ENCODE measurements at regions not wholly inside any gene's neighbourhood (a gene's known extent, or its start where the extent isn't known, plus 50 kb on each side); places are given as distances from the start of the nearest gene placed in this dataset.
A peak's percentile ranks its signal among the peaks of the same experiment; 100 is the strongest.

- CTCF ChIA-PET = interaction anchor here (0.7 to 3.0 kb wide), 2 partner anchors 30 to 36 kb away, joined by 3 to 17 read pairs; no protein-coding TSS in a partner anchor
- Mint-ChIP-seq H3K27me3 (peaks cover 19% of the 10 kb centered on the region), H3K4me3 (no peak overlapping the region), H3K36me3 (no peaks in the 10 kb centered on the region), H3K27ac (no peak overlapping the region), H3K4me1 (ENCODE audit: low read depth) (peaks cover 4% of the 10 kb centered on the region), H3K9me3 (no peaks in the 10 kb centered on the region)
- DNase-seq = no peak
- POLR2A ChIA-PET = no interaction called here
- intact Hi-C loops (cut with micrococcal nuclease) = no loop called here
Measured at GRCh38 chr10:104577861-104578521, 63.1 kb upstream of the SORCS3 start.

GRCh38 chr10:104578671-104579070 lies 62.4 kb upstream of the SORCS3 start:
- no peaks in the 10 kb centered on the region for H3K36me3 Mint-ChIP-seq
- ChIA-PET CTCF (interaction anchor here (0.7 to 3.0 kb wide), 4 partner anchors 23 to 56 kb away, joined by 3 to 17 read pairs (median 4); no protein-coding TSS in a partner anchor), POLR2A (no interaction called here)
- no peak for DNase-seq
- H3K4me3 Mint-ChIP-seq = no peak overlapping the region
- no peak overlapping the region for H3K27ac Mint-ChIP-seq
- H3K9me3 Mint-ChIP-seq = no peaks in the 10 kb centered on the region
- H3K4me1 Mint-ChIP-seq (ENCODE audit: low read depth) = peaks cover 4% of the 10 kb centered on the region
- intact Hi-C loops (cut with micrococcal nuclease) = no loop called here
- peaks cover 19% of the 10 kb centered on the region for H3K27me3 Mint-ChIP-seq

- no peak for DNase-seq
- Mint-ChIP-seq H3K4me1 (ENCODE audit: low read depth) (peaks cover 4% of the 10 kb centered on the region), H3K27me3 (peaks cover 16% of the 10 kb centered on the region), H3K4me3 (no peak overlapping the region), H3K27ac (no peak overlapping the region), H3K36me3 (no peaks in the 10 kb centered on the region), H3K9me3 (no peaks in the 10 kb centered on the region)
- CTCF ChIA-PET = interaction anchor here (0.9 to 3.0 kb wide), 5 partner anchors 15 to 57 kb away, joined by 3 to 17 read pairs (median 4); no protein-coding TSS in a partner anchor
- POLR2A ChIA-PET = no interaction called here
- intact Hi-C loops (cut with micrococcal nuclease) = no loop called here
Measured at GRCh38 chr10:104579136-104579535, 62.0 kb upstream of the SORCS3 start.

- H3K4me1 Mint-ChIP-seq (ENCODE audit: low read depth) = peaks cover 4% of the 10 kb centered on the region
- intact Hi-C loops (cut with micrococcal nuclease) = loop anchor here (5.0 kb wide), 1 partner anchor 347 kb away; no protein-coding TSS in a partner anchor
- H3K9me3 Mint-ChIP-seq = no peaks in the 10 kb centered on the region
- H3K36me3 Mint-ChIP-seq = no peaks in the 10 kb centered on the region
- no peak overlapping the region for H3K4me3 Mint-ChIP-seq
- no peak for DNase-seq
- peaks cover 16% of the 10 kb centered on the region for H3K27me3 Mint-ChIP-seq
- ChIA-PET CTCF (interaction anchor here (0.6 to 3.0 kb wide), 11 partner anchors 9 to 174 kb away, joined by 3 to 17 read pairs (median 4); no protein-coding TSS in a partner anchor), POLR2A (no interaction called here)
- no peak overlapping the region for H3K27ac Mint-ChIP-seq
Measured at GRCh38 chr10:104580321-104580720, 60.8 kb upstream of the SORCS3 start.

- DNase-seq = peak; percentile 76
- Mint-ChIP-seq H3K9me3 (no peaks in the 10 kb centered on the region), H3K27me3 (peaks cover 16% of the 10 kb centered on the region), H3K4me3 (no peak overlapping the region), H3K27ac (no peak overlapping the region), H3K36me3 (no peaks in the 10 kb centered on the region), H3K4me1 (ENCODE audit: low read depth) (peaks cover 7% of the 10 kb centered on the region)
- intact Hi-C loops (cut with micrococcal nuclease) = loop anchor here (1.0 to 5.0 kb wide), 2 partner anchors 33 to 346 kb away; no protein-coding TSS in a partner anchor
- ChIA-PET CTCF (interaction anchor here (0.6 to 3.0 kb wide), 9 partner anchors 10 to 175 kb away, joined by 3 to 17 read pairs (median 4); no protein-coding TSS in a partner anchor), POLR2A (no interaction called here)
Measured at GRCh38 chr10:104580774-104581675, 60.1 kb upstream of the SORCS3 start.

- intact Hi-C loops (cut with micrococcal nuclease) = loop anchor here (1.0 to 5.0 kb wide), 2 partner anchors 32 to 345 kb away; no protein-coding TSS in a partner anchor
- POLR2A ChIA-PET = no interaction called here
- no peak for DNase-seq
- Mint-ChIP-seq H3K4me1 (ENCODE audit: low read depth) (peaks cover 15% of the 10 kb centered on the region), H3K27ac (no peak overlapping the region), H3K9me3 (no peaks in the 10 kb centered on the region), H3K36me3 (no peaks in the 10 kb centered on the region), H3K4me3 (no peak overlapping the region), H3K27me3 (peaks cover 16% of the 10 kb centered on the region)
- CTCF ChIA-PET = interaction anchor here (0.5 to 1.3 kb wide), 3 partner anchors 10 to 13 kb away, joined by 3 to 4 read pairs (median 3); no protein-coding TSS in a partner anchor
Measured at GRCh38 chr10:104581884-104582601, 59.0 kb upstream of the SORCS3 start.

GRCh38 chr10:104582602-104582951 lies 58.5 kb upstream of the SORCS3 start:
- intact Hi-C loops (cut with micrococcal nuclease) = loop anchor here (5.0 kb wide), 1 partner anchor 345 kb away; no protein-coding TSS in a partner anchor
- DNase-seq = no peak
- Mint-ChIP-seq H3K9me3 (no peaks in the 10 kb centered on the region), H3K4me1 (ENCODE audit: low read depth) (peaks cover 20% of the 10 kb centered on the region), H3K27ac (no peak overlapping the region), H3K36me3 (no peaks in the 10 kb centered on the region), H3K4me3 (no peak overlapping the region), H3K27me3 (peaks cover 16% of the 10 kb centered on the region)
- POLR2A ChIA-PET = no interaction called here
- CTCF ChIA-PET = interaction anchor here (0.6 kb wide), 1 partner anchor 10 kb away, joined by 3 read pairs; no protein-coding TSS in a partner anchor

- POLR2A ChIA-PET = no interaction called here
- intact Hi-C loops (cut with micrococcal nuclease) = loop anchor here (5.0 kb wide), 1 partner anchor 344 kb away; no protein-coding TSS in a partner anchor
- no peaks in the 10 kb centered on the region for H3K36me3 Mint-ChIP-seq
- no peaks in the 10 kb centered on the region for H3K9me3 Mint-ChIP-seq
- CTCF ChIA-PET = no interaction called here
- DNase-seq = no peak
- H3K27ac Mint-ChIP-seq = no peak overlapping the region
- H3K4me3 Mint-ChIP-seq = no peak overlapping the region
- peaks cover 22% of the 10 kb centered on the region for H3K4me1 Mint-ChIP-seq (ENCODE audit: low read depth)
- H3K27me3 Mint-ChIP-seq = peaks cover 16% of the 10 kb centered on the region
Measured at GRCh38 chr10:104582966-104583365, 58.1 kb upstream of the SORCS3 start.

- DNase-seq = no peak
- ChIA-PET CTCF (interaction anchor here (0.6 kb wide), 1 partner anchor 30 kb away, joined by 3 read pairs; no protein-coding TSS in a partner anchor), POLR2A (no interaction called here)
- intact Hi-C loops (cut with micrococcal nuclease) = loop anchor here (5.0 kb wide), 1 partner anchor 343 kb away; no protein-coding TSS in a partner anchor
- no peaks in the 10 kb centered on the region for H3K36me3 Mint-ChIP-seq
- no peak overlapping the region for H3K4me3 Mint-ChIP-seq
- peaks cover 13% of the 10 kb centered on the region for H3K27me3 Mint-ChIP-seq
- H3K4me1 Mint-ChIP-seq (ENCODE audit: low read depth) = peaks cover 22% of the 10 kb centered on the region
- no peaks in the 10 kb centered on the region for H3K9me3 Mint-ChIP-seq
- no peak overlapping the region for H3K27ac Mint-ChIP-seq
Measured at GRCh38 chr10:104584541-104584940, 56.5 kb upstream of the SORCS3 start.

- intact Hi-C loops (cut with micrococcal nuclease) = no loop called here
- H3K4me3 Mint-ChIP-seq = no peak overlapping the region
- CTCF ChIA-PET = no interaction called here
- no peak overlapping the region for H3K27ac Mint-ChIP-seq
- no peaks in the 10 kb centered on the region for H3K9me3 Mint-ChIP-seq
- H3K36me3 Mint-ChIP-seq = no peaks in the 10 kb centered on the region
- H3K4me1 Mint-ChIP-seq (ENCODE audit: low read depth) = peaks cover 18% of the 10 kb centered on the region
- no peak for DNase-seq
- H3K27me3 Mint-ChIP-seq = peaks cover under 1% of the 10 kb centered on the region
- POLR2A ChIA-PET = no interaction called here
Measured at GRCh38 chr10:104587751-104588150, 53.3 kb upstream of the SORCS3 start.

GRCh38 chr10:104589431-104589830 lies 51.7 kb upstream of the SORCS3 start:
- POLR2A ChIA-PET = interaction anchor here (1.1 kb wide), 1 partner anchor 14 kb away, joined by 3 read pairs; no protein-coding TSS in a partner anchor
- Mint-ChIP-seq H3K4me3 (no peak overlapping the region), H3K4me1 (ENCODE audit: low read depth) (peaks cover 18% of the 10 kb centered on the region), H3K27ac (no peak overlapping the region), H3K9me3 (no peaks in the 10 kb centered on the region), H3K36me3 (no peaks in the 10 kb centered on the region), H3K27me3 (no peaks in the 10 kb centered on the region)
- no peak for DNase-seq
- CTCF ChIA-PET = no interaction called here
- intact Hi-C loops (cut with micrococcal nuclease) = no loop called here

Measured in activated CD4-positive, alpha-beta memory T cell treated with anti-CD3 and anti-CD28 coated beads for 36 hours (primary cell).